DMS153 treated with DMSO at 0.1 percent for 48 hours (cell line): ENCODE measurements at regions not wholly inside any gene's neighbourhood (a gene's known extent, or its start where the extent isn't known, plus 50 kb on each side); places are given as distances from the start of the nearest gene placed in this dataset.
"Not testable (repeated sequence)": the region's sequence is repeated elsewhere in the genome, so short reads cannot be mapped to it uniquely, and the experiment has no call there.

ENCODE experiments used
- DNase-seq: peaks from one replicate; lab custom pipeline; 2025; ENCODE audit not compliant: unreplicated experiment; lab: John Stamatoyannopoulos, UW

DNA sequence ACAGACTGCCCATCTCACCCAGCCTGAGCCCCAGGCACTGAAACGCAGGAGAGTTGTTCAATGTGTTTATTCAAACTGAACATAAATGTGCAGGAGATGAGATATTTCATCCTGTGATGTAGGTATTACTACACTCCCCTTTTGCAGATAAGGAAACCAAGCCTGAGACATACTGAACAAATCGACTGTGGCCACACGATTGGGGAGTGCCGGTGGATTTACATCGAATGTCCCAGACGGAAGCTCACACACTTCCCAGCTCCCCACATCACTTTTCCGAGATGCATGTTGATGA is 94.8 kb upstream of the ALKAL2 start:
- DNase-seq, result no peak

DNA sequence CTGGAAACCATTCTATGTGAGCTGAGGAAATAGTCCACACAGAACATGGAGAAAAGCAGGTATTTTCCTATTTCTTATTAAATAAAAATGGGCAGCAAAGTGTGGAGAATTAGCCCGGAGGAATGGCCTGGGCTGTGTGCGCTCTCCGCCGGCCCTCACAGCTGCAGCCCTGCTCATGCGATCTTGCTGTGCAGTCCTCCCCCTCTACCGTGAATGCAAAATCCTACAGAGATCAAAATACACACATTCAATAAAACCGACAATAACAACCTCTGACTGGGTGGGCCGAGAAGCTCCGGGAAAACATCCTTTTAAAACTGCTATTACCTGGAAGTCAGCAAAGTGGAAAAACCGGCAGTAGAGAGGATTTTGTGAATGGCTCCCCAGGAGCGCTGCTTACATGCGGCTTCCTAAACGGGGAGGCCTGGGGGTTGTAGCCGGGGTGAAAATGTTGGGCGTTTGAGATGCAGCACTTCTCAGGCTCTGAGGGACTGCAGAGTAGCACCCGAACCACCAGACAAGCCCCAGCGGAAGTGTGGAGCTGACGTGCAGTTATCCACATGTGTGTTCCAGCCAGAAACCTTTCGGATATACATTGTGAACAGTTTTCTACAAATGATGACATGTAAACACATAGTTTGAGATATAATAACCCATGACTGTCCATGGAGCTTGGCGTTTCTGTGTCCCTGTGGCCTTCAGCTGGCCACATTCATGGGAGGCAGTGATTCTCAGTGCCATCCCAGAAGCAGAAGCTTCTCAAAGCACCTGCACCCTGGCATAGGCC is 94.2 kb upstream of the ALKAL2 start:
- no peak for DNase-seq

DNA sequence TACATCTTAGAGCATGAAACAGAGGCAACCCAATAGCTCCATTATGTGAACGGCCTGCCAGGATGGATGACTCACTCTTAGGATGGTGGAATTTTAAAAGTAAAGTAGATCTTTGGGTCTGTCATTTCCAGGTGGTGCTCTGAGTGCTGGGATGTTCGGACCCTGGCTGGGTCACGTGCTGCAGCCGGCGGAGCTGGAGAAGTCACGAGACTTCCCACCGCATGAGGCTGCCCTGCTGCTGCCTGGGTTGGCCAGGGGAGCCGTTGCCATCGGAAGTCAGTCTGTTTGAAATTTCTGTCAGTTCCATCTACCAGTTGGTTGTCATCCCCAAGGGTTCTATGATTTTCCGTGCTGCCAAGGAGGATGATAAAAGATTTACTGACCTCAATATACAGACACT is 93.3 kb upstream of the ALKAL2 start:
- DNase-seq, result no peak

DNA sequence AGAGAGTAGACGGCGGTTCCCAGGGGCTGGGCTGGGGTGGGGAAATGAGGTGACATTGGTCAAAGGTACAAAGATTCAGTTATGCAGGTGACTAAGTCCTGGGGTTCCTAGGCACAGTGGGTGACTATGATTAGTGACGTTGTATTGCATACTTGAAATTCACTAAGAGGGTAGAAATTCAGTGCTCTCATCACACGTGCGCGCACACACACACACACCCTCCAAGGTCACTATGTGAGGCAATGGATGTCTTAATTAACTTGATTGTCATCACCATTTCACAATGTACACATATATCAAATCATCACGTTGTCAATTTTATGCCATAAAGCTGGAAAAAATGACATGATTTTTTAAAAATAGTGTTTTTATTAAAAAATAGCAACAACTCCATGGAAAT is 92.9 kb upstream of the ALKAL2 start:
- DNase-seq, result no peak

DNA sequence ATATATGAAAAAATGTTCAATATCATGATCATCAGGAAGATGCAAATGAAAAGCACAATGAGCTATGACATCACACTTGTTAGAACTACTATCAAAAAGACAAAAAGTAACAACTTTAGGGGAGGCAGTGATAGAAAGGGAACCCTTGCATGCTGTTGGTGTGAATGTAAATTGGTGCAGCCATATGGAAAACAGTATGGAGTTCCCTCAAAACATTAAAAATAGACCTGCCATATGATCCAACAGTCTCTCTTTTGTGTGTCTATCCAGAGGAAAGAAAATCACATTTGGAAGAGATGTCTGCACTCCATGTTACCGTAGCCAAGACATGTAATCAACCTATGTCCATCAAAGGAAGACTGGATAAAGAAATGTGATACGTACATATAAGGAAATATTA is 92.3 kb upstream of the ALKAL2 start:
- no peak for DNase-seq

DNA sequence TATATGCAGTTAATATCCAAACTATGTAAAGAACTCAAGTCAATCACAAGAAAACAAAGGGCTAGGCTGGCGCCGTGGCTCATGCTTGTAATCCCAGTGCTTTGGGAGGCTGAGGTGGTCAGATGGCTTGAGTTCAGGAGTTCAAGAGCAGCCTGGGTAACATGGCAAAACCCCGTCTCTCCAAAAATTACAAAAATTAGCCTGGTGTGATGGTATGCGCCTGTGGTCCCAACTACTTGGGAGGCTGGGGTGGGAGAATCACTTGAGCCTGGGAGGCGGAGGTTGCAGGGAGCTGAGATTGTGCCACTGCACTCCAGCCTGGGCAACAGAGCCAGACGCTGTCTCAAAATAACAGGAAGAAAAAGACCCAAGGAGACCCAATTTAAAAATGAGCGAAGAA is 91.9 kb upstream of the ALKAL2 start:
- DNase-seq, result no peak

DNA sequence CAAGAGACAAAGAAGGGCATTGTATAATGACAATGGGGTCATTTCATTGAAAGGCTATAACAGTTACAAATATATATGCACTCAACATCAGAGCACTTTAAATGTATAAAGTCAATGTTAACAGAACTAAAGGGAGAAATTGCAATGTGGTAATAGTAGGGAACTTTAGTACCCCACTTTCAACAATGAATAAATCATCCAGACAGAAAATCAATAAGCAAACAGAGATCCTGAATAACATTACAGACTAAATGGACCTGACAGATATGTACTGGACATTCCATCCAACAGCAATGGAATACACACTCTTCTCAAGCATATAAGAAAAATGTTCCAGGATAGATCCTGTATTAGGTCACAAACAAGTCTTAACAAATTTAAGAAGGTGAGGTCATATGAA is 90.5 kb upstream of the ALKAL2 start:
- DNase-seq, result no peak

DNA sequence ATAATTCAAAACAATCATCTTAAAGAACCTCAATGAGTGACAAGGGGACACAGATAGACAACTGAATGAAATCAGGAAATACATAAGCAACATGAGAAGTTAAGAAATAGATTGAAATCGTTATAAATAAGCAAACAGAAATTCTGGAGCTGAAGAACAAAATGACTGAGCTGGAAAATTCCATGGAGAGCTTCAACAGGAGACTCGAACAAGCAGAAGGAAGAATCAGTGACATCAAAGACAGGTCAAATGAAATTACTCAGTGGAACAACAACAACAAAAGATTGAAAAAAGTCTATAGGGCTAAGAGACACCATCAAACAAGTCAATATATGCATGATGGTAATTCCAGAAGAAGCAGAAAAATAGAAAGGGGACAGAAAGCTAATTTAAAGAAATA is 89.5 kb upstream of the ALKAL2 start:
- no peak for DNase-seq

DNA sequence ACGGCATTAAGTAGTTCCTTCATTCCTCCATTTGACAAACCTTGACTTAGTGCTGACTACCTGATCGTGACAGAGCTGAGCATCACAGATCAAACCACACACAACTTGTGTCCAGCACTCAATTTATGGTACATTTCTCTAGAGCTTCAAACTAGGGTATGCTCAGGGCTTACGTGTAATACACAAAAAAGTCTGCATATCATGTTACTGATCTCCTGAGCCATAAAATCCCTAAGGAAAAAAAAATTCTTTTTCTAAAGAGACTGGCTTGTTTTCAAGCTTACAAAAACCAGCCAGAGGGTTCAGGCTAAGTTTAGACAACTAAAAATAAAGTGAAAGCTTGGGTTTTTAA is 88.0 kb upstream of the ALKAL2 start:
- DNase-seq, result no peak

DNA sequence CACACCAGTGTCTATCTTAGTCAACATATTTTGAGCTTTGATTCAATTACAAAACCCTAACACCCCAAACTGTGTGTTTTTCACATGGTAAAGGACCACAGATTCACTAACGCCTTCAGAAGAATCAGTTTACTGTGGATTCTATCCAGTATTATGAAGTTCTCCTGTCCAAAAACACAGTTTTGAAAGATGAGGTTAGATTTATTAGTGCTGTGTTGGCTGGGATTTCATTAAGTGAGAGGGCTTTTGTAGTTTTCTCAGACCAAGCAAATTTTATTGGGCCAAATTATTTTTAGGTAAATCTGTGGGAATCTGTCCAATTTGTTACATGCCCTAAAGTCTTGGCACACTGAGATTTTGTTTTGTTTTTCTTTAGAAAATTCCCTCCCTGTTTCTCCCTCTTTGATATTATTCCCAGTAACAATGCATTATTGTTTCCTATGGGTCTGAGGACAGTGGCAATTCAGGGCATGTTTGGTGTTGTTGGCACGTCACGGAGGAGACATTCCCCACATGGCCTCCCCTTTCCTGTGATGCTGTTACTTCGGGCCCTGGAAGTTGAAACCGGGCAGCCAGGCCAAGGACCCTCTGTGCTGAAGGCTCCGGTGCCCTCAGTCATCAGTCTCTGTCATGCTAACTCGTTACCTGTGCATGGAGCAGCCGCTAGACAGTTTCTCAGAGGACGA is 87.5 kb upstream of the ALKAL2 start:
- DNase-seq, result no peak

DNA sequence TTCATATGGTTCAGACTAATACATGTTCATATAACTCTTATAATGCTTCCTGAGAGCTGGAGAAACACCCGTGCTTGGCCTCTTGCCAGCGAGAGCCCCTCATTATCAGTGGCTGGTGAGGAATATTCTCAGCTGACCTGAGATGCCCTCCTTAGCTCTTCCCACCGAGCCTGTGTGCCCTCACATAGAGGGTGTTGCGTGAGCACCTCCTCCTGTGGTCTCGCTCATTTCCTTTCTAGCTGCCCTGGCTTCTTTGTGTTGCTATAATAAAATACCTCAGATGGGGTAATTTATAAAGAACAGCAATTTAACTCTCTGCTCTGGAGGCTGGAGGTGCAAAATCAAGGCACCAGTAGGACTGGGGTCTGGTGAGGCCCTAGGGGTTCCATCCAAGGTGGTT is 80.5 kb upstream of the ALKAL2 start:
- no peak for DNase-seq

DNA sequence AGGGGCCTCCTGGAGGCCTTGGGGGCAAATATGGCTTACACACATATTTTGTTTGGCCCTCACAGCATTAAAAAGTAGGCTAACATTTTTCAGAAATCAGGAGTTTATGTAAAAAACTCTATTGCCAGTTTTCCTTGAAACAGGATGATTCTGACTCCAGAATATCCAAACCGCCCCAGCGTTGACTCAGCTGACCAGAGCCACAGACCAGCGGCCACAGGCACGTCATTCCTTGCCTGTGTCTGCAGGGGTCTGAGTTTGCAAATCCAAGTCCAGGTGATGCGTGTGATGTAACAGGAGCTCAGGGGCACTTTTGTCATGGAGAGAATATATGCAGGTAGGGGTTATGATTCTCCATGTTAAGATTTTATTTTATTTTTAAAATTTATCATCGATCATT is 79.4 kb upstream of the ALKAL2 start:
- no peak for DNase-seq

DNA sequence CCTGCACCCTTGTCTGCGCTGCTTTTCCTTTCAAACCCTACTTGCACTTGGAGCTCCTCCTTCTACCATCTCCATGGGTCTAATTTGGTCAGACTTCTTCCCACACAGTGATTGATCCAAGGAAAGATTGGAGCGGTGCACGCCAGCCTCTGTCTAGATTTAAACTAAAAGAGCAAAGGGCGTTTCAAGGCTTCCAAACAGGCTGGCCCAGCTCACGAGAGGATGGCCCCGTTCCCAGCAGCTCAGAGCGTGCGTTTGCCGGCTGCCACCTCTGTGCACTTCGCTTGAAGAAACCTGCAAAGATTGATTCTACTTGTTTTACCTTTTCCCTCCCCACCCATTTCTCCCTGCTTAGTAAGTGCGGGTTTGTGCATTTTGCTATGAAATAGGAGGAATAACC is 78.8 kb upstream of the ALKAL2 start:
- DNase-seq, result no peak

DNA sequence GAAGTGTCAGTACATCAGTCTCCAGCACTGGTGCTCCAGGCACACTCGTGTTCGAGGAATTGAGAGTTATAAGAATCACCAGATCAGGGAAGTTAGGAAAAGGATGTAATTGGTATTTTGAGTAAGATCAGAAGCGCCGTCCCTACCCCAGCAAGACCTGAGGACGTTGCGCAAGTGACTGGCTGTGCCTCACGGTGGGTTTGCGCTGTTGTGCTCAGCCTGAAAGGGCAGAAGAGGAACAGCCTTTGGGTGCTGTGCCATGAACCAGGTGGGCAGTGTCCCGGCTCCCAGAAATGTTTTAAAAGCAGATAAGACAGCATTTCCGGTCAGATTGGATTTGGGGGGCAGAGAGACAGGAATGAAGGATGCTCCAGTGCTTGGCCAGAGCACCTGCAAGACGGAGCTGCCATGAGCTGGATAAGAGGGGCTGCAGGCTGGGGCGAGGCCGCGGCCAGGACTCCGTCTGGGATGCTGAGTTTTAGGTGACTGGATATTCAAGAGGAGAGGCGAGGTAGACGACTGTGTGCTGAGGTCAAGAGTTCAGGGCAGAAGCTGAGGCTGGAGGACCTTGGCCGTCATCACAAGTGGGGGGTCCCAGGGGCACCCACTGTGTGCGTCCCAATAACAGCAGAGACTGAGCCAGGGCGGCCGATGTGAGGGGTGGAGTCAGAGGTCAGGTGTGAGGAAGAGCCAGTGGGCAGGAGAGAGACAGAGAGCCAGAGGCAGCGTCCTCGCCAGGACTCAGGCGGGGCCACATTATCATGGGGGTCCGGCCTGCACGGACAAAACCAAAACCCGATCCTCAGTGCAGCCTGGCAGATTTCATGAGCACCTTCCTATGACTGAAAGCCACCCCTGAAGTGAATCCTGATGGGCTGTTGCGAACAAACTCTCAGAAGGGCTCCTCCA is 77.7 kb upstream of the ALKAL2 start:
- no peak for DNase-seq

DNA sequence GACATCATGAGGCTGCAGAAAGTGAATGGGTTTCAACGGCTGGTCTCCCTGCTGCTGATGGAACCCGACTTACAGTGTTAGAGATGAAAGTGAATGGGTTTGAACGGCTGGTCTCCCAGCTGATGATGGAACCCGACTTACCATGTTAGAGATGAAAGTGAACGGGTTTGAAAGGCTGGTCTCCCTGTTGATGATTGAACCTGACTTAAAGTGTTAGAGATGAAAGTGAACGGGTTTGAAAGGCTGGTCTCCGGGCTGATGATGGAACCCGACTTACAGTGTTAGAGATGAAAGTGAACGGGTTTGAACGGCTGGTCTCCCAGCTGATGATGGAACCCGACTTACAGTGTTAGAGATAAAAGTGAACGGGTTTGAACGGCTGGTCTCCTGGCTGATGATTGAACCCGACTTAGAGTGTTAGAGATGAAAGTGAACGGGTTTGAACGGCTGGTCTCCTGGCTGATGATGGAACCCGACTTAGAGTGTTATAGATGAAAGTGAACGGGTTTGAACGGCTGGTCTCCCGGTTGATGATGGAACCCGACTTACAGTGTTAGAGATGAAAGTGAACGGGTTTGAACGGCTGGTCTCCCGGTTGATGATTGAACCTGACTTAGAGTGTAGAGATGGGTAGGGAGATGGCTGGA is 76.1 kb upstream of the ALKAL2 start:
- no peak for DNase-seq

DNA sequence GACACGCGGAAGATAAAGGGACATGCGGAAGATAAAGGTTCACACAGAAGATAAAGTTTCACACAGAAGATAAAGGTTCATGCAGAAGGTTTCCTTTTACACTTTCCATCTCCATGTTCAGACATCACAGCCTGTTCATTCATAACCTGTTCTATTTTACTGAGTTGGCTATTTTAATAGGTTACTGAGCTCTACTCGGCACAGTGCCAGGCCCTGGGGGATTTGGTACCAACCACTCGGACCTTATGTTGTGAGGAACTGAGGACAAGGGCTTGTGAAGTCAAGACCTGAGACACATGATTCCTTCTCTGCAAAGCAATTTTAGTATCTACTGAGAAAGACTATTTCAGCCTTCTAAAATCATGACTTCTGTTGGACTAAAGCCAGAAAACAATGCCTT is 75.0 kb upstream of the ALKAL2 start:
- DNase-seq, result no peak

DNA sequence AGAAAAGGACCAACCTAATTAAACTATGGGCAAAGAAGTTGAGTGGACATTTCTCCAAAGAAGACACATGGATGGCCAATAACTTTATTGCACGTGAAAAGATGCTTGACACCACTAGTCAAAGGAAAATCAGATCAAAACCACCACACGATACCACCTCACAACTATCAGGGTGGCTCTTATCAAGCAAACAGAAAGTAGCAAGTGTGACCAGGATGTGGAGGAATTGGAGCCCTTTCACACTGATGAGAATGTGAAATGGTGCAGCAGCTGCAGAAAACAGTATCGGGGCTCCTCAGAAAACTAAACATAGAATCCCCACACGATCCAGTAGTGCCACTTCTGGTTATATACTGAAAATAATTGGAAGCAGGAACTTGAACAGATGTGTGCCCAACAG is 72.2 kb upstream of the ALKAL2 start:
- DNase-seq, result no peak

DNA sequence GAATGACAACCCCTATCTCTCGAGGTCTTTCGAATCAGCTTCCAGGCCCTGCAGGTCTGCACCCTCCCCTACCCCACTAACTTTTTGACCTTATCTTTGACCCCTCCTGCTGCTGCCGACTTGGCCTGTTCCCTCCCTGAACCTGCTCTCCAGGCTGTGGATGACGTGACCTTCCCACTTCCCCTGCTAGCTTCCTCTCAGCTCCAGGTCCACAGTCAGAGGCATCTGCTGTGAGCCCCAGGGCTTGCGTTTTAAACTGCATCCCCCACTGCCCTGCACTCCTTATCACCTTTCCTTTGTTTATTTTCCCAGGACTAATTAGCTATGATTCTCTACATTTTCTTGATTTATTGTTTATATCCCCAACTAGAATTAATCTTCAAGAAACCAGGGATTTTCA is 71.2 kb upstream of the ALKAL2 start:
- DNase-seq, result no peak

DNA sequence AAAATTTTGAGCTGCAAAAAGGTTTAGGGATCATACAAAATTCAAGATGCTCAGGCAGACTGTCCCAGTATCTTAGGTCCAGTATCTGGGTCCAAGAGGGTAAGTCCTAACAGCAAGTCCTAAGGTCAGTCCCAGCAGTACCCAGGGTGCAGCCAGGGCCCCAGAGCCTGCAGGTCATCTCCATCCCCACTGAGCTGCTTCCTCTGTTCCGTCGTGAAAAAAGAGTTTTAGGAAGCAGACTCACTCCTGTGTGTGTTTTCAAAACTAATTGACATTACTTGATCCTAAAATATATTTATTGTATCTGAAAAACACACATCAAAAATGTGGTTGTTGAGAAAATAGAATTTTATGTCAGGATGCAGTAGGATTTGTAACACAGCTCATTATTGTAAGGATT is 69.9 kb upstream of the ALKAL2 start:
- DNase-seq, result no peak

DNA sequence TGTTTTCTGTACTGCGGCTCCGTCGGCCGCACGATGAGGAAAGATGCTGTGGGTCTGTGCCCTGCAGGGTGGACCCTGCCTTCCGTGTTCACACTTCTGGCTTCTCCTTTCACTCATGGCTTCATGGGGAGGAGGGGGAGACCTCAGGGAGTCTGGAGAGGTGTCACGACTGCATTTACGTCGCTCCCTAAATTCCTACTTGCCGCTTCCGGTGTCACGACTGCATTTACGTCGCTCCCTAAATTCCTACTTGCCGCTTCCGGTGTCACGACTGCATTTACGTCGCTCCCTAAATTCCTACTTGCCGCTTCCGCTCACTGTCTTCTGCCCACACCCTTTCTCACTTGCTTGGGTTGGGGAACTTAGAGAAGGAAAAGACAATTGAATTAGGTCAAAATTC is 68.4 kb upstream of the ALKAL2 start:
- not testable (repeated sequence) for DNase-seq

DNA sequence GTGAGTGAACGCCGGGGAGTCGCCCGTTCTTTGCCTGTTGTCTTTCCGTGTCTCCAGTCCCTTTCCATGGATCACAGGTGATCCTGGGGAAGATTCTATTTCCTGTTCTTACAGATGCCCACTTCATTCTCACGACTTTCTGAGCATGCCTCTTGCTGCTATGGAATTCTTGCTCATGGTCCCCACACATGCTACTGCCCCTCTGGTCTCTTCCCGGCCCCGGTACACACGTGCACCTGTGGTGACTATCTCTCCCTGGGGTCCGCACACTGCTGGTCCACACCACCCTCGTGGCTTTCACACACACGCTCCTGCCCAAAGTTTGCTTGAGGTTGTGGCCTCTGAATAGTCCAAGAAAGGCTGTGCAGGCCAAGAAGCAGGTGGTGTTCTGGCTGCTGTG is 67.9 kb upstream of the ALKAL2 start:
- DNase-seq, result no peak

DNA sequence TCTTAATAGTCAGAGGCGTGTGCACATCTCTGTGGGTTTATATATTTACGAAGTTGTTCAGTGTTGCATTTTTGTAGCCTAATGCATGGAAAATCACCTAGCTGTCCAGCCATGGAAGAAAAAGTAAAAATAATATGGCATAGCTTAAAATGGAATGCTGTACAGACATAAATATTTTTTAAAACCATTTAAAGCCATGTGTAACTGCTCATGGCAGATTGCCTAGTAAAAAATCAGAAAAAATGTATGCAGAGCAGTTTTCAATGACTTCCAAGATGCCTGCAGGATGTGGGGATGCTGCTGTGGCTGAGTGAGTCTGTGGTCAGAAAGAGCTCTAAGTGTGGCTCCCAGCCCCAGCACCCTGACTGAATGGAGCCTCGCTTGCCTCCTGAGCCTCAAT is 64.8 kb upstream of the ALKAL2 start:
- no peak for DNase-seq
